ENCODE measurements at regions not wholly inside any gene's neighbourhood (a gene's known extent, or its start where the extent isn't known, plus 50 kb on each side); places are given as distances from the start of the nearest gene placed in this dataset.

- no peak for TF ChIP-seq MGA (IDR thresholded peaks at IDR 0.05)
Measured at GRCh38 chr1:193569983-193570269, 383.5 kb upstream of the B3GALT2 start (continued).

Data from K562 (cell line).